HEK293T (cell line): ENCODE measurements at regions not wholly inside any gene's neighbourhood (a gene's known extent, or its start where the extent isn't known, plus 50 kb on each side); places are given as distances from the start of the nearest gene placed in this dataset.

ENCODE experiments used
- ARNT ChIP-seq: fragments of 450-650 bp; IDR thresholded peaks from 2 replicates; pipeline ENCODE4 v1.6.1; 2017; ENCODE audit warnings: mild to moderate bottlenecking
- BHLHE40 ChIP-seq: fragments of 450-650 bp; IDR thresholded peaks from 2 replicates; pipeline ENCODE4 v1.6.1; 2016; ENCODE audit warnings: mild to moderate bottlenecking, moderate library complexity, borderline replicate concordance
- CTBP1 ChIP-seq: fragments of 450-650 bp; IDR thresholded peaks from 2 replicates; pipeline ENCODE4 v1.6.1; 2016; ENCODE audit warnings: borderline replicate concordance
- ELF4 ChIP-seq: fragments of 450-650 bp; IDR thresholded peaks from 2 replicates; pipeline ENCODE4 v1.6.1; 2017; ENCODE audit warnings: antibody characterized with exemption
- FOXA1 ChIP-seq: fragments of 450-650 bp; IDR thresholded peaks from 2 replicates; pipeline ENCODE4 v1.6.1; 2016; ENCODE audit warnings: mild to moderate bottlenecking
- FOXK2 ChIP-seq: fragments of 450-650 bp; IDR thresholded peaks from 2 replicates; pipeline ENCODE4 v1.6.1; 2016; ENCODE audit warnings: mild to moderate bottlenecking
- FOXM1 ChIP-seq: fragments of 450-650 bp; IDR thresholded peaks from 2 replicates; pipeline ENCODE4 v1.6.1; 2017; ENCODE audit warnings: mild to moderate bottlenecking, borderline replicate concordance
- HDGF ChIP-seq: fragments of 450-650 bp; IDR thresholded peaks from 2 replicates; pipeline ENCODE4 v1.6.1; 2017; ENCODE audit warnings: antibody characterized with exemption, borderline replicate concordance
- NFRKB ChIP-seq: fragments of 450-650 bp; IDR thresholded peaks from 2 replicates; pipeline ENCODE4 v1.6.1; 2016; ENCODE audit warnings: mild to moderate bottlenecking, moderate library complexity
- PKNOX1 ChIP-seq: fragments of 450-650 bp; IDR thresholded peaks from 2 replicates; pipeline ENCODE4 v1.6.1; 2016
- SP1 ChIP-seq: fragments of 450-650 bp; IDR thresholded peaks from 2 replicates; pipeline ENCODE4 v1.6.1; 2017
- SUZ12 ChIP-seq: fragments of 450-650 bp; IDR thresholded peaks from 2 replicates; pipeline ENCODE4 v1.6.1; 2016; ENCODE audit warnings: mild to moderate bottlenecking
- TARDBP ChIP-seq: fragments of 450-650 bp; IDR thresholded peaks from 2 replicates; pipeline ENCODE4 v1.6.1; 2016
- ZNF384 ChIP-seq: fragments of 450-650 bp; IDR thresholded peaks from 2 replicates; pipeline ENCODE4 v1.6.1; 2016

DNA sequence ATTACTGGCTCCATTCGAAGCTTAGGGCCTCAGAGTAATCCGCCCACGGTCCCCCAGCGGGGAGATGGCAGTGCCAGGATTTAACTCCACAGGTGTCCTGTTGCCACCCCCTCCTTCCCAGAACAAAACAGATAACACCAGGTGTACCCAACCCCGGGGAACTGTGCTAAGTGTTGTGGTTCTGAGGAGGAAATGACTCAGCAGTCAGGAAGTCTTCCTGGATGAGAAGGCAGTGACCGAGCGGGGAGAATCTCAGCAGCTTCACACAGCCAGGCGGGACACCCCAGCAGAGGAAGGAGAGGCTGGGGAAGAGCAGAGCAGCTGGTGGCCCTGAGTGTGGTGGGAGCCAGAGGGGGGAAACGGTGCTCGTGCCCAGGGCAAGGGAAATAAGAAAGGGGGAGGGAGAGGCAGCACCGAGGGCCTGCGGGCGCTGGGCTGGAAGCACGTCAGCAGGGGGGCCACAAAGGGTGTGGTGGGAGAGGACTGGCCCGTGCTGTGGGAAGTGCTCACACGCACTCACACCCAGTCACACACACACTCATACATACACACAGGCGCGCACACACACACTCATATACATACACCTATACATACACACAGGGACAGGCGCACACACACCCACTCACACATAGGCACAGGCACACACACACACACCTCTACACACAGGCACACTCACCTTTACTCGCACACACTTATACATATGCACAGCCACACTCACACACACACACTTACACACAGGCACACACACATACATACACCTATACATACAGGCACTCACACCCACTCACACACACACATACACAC, 59.8 kb upstream of the CHST15 start:
- TF ChIP-seq TARDBP: no peak
- TF ChIP-seq SP1: no peak
- TF ChIP-seq BHLHE40: no peak
- no peak for TF ChIP-seq ZNF384
- no peak for TF ChIP-seq ELF4
- no peak for TF ChIP-seq SUZ12
- no peak for TF ChIP-seq FOXM1
- no peak for TF ChIP-seq CTBP1
- no peak for TF ChIP-seq FOXA1
- TF ChIP-seq HDGF: no peak
- TF ChIP-seq ARNT: no peak
- TF ChIP-seq PKNOX1: no peak
- TF ChIP-seq FOXK2: no peak
- TF ChIP-seq NFRKB: no peak
